C4-2B (cell line): ENCODE measurements at regions not wholly inside any gene's neighbourhood (a gene's known extent, or its start where the extent isn't known, plus 50 kb on each side); places are given as distances from the start of the nearest gene placed in this dataset.

ENCODE experiments used
- CTCF ChIP-seq: fragments of 450-650 bp; conservative IDR thresholded peaks from 2 replicates; pipeline ENCODE4 v1.5.1; 2017; ENCODE audit warnings: mild to moderate bottlenecking
- ZFX ChIP-seq: fragments of 450-650 bp; IDR thresholded peaks from 2 replicates; pipeline ENCODE4 v1.6.1; 2017

- TF ChIP-seq ZFX (no peak), CTCF (no peak)
Observed at GRCh38 chr11:105296386-105296785, 156.8 kb upstream of the CARD18 start.
